ENCODE measurements at regions not wholly inside any gene's neighbourhood (a gene's known extent, or its start where the extent isn't known, plus 50 kb on each side); places are given as distances from the start of the nearest gene placed in this dataset.
A peak's percentile ranks its signal among the peaks of the same experiment; 100 is the strongest.
"Not testable (repeated sequence)": the region's sequence is repeated elsewhere in the genome, so short reads cannot be mapped to it uniquely, and the experiment has no call there.

DNA sequence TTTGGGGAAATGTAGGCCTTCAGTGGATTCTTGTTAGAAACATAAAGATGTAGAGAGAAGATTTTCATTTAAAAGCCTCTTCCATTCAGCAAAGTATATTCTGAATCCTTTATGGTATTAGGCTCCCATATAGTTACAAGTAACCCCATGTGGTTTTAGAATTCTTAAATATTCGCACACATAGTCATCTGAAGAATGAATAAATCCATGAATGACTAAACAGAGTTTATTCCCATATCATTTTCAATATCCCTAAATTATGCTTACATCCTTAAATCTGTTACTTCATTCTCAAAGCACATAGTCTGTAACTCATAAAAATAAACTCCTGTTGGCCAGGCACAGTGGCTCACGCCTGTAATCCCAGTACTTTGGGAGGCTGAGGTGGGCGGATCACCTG is 962.1 kb downstream of the KCNJ18 start:
- DNase-seq, result no peak

DNA sequence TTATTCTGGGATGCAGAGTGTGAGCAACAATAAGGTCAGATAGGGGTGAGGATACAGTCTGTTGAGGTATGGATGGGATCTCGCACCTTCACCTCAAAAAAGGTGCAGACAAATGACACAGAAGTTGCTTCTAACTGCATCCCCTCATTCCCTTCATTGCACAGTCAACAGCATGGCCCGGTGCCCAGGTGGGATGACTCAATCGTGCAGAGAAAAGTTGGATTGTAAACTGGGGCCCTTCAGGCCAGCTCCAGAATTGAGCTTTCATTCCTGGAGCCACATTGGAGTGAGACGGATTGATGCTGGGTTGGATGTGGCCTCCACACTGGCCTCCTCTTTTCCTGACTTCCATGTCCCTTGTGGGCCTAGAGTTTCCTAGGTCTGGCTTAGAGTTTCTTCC is 977.4 kb downstream of the KCNJ18 start:
- DNase-seq, result no peak

DNA sequence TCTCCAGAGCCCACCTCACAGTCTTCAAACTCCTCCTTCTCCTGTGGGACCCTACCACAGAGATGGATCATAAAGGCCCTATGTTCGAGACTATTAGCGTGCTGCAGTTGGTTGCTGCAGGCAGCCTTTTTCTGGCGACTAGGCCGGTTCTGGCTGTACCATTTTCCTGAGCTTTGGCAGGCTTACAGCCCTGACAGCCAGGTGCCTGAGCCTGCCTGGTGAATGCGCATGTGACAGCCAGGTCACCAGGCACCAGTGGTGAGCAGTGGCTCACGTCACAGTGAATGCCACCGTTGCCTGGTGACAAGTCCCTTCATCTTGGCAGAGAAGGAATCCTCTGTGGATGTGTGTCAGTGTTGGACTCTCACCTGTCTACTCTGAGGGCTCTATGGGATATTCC is 978.8 kb downstream of the KCNJ18 start:
- DNase-seq, result no peak

DNA sequence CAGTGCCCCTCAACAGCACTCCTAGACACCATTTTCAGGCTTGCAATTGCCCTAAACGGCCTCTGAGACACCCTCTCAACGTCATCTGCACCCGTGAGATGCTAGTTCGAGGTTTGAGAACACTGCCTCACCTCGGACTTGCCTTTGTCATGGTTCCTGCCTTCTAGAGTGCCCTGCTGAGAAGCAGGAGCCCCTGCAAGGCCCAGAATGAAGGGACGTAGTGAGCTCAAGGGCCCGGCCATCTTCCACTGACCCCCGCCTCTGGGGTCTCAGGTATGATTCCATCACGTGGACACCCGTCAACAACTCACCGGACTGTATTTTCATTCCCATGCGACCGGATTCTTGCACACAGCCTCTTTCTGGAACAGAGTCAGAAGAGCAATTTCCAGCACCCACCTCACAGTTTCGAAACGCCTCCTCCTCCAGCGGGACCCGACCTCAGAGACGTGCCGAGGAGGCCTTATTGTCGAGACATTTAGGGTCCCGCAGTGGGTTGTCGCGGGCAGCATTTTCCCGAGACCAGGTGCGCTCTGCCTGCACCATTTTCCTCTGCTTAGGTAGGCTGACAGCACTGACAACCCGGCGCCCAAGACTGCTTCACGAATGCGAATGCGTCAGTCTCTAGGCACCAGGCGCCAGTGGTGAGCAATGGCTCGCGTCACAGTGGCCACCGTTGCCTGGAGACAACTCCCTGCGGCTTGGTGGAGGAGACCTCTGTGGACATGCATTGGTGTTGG is 999.9 kb downstream of the KCNJ18 start:
- peak in 1 of 3 experiments; percentile 1 for DNase-seq

DNA sequence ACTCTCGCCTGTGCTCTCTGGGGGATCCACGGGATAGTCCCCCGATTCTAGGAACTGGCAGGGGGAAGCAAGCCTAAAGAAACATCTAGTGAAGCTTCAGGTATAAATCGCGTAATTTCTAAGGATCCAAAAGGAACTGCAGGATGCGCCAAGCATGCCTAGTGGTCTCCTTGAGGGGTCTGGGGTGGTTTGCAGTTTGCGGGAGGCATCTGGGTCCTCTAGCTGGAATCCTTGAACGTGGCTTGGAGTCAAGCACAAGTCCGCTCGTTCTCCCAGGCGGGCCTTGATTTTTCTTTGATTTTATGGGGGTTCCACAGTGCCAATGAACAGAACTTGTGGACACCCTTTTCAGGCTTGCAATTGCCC is 1000.5 kb downstream of the KCNJ18 start:
- DNase-seq, result no peak

DNA sequence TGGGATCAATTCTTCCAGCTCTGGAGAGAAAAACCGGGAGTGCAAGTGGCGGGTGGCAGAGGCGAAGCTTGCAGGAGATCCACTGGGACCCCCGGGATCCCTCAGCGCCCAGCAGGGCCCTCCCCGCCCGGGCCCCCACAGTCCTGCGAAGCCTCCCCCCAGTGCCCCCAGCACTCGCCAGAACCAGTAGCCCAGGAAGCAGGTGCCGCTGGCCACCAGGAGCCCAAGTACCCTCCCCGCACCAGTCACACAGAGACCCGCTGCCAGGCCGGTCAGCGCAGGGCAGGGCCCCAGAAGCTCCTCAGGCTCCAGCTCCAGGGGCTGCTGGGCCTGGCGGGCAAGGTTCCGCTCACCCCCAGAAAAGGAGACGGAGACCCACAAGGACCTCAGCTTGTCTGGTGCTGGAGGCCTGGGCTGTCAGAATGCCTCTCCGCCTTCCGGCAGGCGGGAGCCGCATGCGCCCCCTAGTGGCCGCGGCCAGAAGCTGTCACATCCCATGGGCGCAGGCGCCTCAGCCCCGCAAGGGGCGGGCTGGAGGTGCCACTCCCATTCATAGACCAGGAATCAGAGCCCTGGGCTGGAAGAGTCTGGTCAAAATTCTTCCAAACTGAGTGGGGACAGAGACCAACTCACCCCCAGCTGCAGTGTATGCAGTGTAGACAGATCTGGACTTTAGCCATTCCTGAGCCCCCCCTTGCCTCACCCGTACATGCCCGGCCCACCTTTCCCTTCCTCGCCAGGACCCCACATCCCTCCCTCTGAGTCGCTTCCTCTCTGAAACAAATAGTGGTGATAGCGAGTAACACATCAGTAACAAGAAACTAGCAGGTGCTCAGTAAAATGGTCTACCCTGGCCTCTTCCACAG is 1002.3 kb downstream of the KCNJ18 start:
- no peak for DNase-seq

DNA sequence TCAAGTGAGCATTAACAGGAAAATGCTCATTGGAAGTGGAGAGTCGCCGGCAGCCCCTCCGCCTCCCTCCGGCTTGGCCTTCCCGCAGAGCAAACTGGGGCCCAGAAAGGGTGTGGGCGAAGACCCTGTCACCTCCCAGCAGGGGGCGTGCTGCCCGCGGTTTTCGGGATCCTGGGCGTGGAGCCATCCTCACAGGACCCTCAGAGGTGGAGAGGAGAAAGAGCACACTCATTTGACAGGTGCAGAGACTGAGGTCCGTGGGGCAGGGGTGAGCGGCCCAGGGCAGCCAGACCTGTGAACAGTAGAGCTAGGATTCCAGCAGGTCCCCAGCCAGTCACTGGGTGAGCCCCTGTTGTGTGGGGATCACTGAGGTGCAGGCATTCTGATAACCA is 1002.9 kb downstream of the KCNJ18 start:
- DNase-seq, result no peak

DNA sequence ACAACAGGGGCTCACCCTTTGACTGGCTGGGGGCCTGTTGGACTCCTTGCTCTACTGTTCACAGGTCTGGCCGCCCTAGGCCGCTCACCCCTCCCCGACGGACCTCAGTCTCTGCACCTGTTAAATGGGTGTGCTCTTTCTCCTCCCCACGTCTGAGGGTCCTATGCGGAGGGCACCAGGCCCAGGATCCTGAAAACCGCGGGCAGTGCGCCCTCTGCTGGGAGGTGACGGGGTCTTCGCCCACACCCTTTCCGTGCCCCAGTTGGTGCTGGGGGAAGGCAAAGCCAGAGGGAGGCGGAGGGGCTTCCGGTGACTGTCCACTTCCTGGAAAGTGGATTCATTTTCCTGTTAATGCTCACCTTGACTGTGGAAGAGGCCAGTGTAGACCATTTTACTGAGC is 1010.9 kb downstream of the KCNJ18 start:
- no peak for DNase-seq

DNA sequence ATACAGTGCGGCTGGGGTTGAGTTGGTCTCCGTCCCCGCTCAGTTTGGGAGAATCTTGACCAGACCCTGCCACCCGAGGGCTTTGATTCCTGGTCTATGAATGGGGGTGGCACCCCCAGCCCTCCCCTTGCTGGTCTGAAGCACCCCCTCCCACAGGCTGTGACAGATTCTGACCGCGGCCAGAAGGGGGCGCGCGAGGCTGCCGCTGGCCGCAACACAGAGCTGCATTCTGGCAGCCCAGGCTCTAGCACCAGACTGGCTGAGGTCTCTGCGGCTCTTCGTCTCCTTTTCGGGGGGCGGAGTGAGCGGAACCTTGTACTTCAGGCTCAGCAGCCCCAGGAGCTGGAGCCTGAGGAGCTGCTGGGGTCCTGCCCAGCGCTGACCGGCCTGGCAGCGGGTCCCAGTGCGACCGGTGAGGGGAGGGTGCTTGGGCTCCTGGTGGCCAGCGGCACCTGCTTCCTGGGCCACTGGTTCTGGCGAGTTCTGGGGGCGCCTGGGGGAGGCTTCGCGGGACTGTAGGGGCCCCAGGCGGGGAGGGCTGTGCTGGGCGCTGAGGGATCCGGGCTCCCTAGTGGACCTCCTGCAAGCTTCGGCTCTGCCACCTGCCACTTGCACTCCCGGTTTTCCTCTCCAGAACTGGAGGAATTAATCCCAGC is 1011.6 kb downstream of the KCNJ18 start:
- DNase-seq, result no peak

DNA sequence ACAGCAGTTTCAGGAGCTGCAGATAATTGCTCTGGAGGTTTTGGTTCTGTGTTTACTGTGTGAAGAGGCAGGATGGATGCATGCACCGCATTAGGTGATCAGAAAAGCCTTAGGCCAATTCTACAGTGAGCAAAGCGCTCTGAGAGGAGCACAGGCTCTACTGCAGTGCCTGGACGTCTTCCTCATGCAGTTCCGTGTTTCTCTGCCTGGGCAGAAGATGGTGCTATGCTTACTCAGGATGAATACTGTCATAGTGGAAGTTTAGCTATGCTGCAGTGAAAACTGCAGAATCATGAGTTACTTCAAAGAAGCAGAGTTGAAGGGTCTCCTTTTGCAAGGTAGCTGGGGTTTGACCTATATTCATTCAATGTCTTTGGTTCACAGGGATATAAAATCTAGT is 1012.4 kb downstream of the KCNJ18 start:
- no peak for DNase-seq

DNA sequence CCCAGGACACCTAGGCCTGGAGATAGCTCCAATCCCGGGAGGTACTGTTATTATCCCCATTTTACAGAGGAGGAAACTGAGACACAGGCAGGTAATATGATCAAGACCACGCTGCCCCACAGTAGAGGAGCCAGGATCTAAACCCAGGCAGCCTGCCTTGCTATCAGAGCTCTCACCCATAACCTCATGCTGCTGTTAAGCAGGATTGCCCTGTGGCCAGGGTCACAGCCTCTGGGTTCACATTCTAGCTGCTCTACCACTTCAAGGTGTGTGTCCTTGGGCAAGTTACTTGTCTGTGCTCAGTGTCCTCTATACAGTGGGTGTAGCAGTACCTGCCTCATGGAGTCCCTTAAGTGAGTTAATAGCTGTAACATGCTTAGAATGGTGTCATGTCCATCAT is 1015.3 kb downstream of the KCNJ18 start:
- no peak for DNase-seq

DNA sequence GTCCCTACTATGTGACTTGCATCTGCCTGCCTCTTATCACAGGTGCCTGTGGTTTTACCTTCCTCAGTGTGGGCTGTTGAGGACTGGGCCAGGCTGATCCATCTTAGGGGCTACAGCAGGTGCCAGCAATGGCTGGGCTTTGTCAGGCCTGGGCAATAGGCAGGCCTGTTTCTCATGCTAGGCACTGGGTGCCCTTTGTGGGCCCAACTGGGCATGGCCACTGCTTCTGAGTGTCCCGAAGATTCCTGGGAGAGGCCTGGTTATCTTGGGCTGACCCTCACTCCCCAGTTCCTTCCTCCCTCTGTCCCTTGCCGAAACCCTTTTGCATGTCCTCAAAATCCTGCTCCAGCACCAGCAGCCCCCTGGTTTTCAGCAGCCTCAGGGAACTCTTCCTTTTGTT is 1024.9 kb downstream of the KCNJ18 start:
- no peak for DNase-seq

DNA sequence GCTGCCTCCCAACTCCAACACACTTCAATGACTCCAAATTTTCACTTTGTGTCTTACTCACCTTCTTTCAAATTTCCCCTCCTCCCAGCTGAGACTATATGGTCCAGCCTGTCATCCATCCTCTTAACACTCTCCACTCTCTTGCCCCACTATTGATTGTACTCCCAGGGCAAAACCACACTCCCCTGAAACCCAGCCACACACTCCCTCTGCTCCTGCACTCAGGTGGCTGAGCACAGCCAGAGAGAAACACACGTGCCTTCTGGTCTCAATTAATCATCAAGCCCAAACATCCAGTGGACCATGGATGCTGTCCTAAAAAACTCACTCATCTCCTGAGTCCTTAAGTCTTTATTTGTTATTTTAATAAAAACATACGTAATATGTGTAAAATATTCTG is 1026.4 kb downstream of the KCNJ18 start:
- no peak for DNase-seq

DNA sequence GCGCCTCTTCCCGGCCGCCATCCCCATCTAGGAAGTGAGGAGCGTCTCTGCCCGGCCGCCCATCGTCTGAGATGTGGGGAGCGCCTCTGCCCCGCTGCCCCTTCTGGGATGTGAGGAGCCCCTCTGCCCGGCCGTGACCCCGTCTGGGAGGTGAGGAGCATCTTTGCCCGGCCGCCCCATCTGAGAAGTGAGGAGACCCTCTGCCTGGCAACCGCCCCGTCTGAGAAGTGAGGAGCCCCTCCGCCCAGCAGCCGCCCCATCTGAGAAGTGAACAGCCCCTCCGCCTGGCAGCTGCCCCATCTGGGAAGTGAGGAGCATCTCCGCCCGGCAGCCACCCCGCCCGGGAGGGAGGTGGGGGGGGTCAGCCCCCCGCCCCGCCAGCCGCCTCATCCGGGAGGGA is 1048.7 kb downstream of the KCNJ18 start:
- not testable (repeated sequence) for DNase-seq

Measured in NCI-H1417 (cell line).